K562 (cell line): ENCODE measurements at regions not wholly inside any gene's neighbourhood (a gene's known extent, or its start where the extent isn't known, plus 50 kb on each side); places are given as distances from the start of the nearest gene placed in this dataset.

Source experiments
- CHD7 ChIP-seq: fragments of 200-600 bp; sonication (generic); IDR thresholded peaks from one replicate; pipeline ENCODE4 v1.6.1; 2012; ENCODE audit warnings: mild to moderate bottlenecking, low read depth, low read length, inconsistent platforms

- TF ChIP-seq CHD7, result no peak
Observed at GRCh38 chr14:106396999-106397398, 870.6 kb downstream of the TMEM121 start (continued).
